GM06990 (cell line): ENCODE measurements at regions not wholly inside any gene's neighbourhood (a gene's known extent, or its start where the extent isn't known, plus 50 kb on each side); places are given as distances from the start of the nearest gene placed in this dataset.
A peak's percentile ranks its signal among the peaks of the same experiment; 100 is the strongest.
"Not testable (repeated sequence)": the region's sequence is repeated elsewhere in the genome, so short reads cannot be mapped to it uniquely, and the experiment has no call there.

Experiments
- DNase-seq: peaks from one replicate; pipeline ENCODE4 v3.0.0-alpha.2; 2011; ENCODE audit not compliant: insufficient read length; ENCODE audit errors: extremely low read depth
- H3K27me3 ChIP-seq: replicated peaks from 2 replicates; pipeline ENCODE4 v1.6.0; 2011; ENCODE audit warnings: low read length; ENCODE audit not compliant: control insufficient read depth, insufficient read depth
- H3K36me3 ChIP-seq: 2 replicates; pipeline ENCODE4 v1.5.1; 2011; ENCODE audit warnings: low read length; ENCODE audit not compliant: control insufficient read depth, insufficient read depth
- H3K4me3 ChIP-seq: replicated peaks from 2 replicates; pipeline ENCODE4 v1.5.1; 2011; ENCODE audit warnings: low read depth, mild to moderate bottlenecking, control low read depth, low read length
- CTCF ChIP-seq: IDR thresholded peaks from 2 replicates; pipeline ENCODE4 v1.5.1; 2011; ENCODE audit warnings: low read length, control low read depth, mild to moderate bottlenecking, inconsistent platforms; ENCODE audit not compliant: insufficient read depth, poor library complexity, severe bottlenecking

- H3K4me3 ChIP-seq, DNase-seq, H3K27me3 ChIP-seq, H3K36me3 ChIP-seq: not testable (repeated sequence)
- TF ChIP-seq CTCF = peak; percentile 69
These were observed 165.7 kb upstream of the HES1 start for GRCh38 chr3:193970131-193970772.

- no peaks in the 10 kb centered on the region for H3K27me3 ChIP-seq
- peak overlapping the region; percentile 17; the same call in 1 of the 2 replicates for H3K4me3 ChIP-seq
- DNase-seq = peak; percentile 13
- TF ChIP-seq CTCF = no peak
- no peaks in the 10 kb centered on the region for H3K36me3 ChIP-seq
These were observed 165.2 kb upstream of the HES1 start for GRCh38 chr3:193970773-193971206.

GRCh38 chr3:193971261-193971751, 164.6 kb upstream of the HES1 start:
- H3K4me3 ChIP-seq = no peak overlapping the region
- no peaks in the 10 kb centered on the region for H3K27me3 ChIP-seq
- TF ChIP-seq CTCF = no peak
- no peaks in the 10 kb centered on the region for H3K36me3 ChIP-seq
- peak; percentile 39 for DNase-seq

- H3K27me3 ChIP-seq = no peaks in the 10 kb centered on the region
- DNase-seq = no peak
- no peaks in the 10 kb centered on the region for H3K36me3 ChIP-seq
- no peak overlapping the region for H3K4me3 ChIP-seq
- no peak for TF ChIP-seq CTCF
These were observed 164.0 kb upstream of the HES1 start for GRCh38 chr3:193971966-193972365.

- no peak for DNase-seq
- no peaks in the 10 kb centered on the region for H3K27me3 ChIP-seq
- no peak overlapping the region for H3K4me3 ChIP-seq
- TF ChIP-seq CTCF = no peak
- no peaks in the 10 kb centered on the region for H3K36me3 ChIP-seq
These were observed 163.1 kb upstream of the HES1 start for GRCh38 chr3:193972832-193973231.
